K562 (cell line): ENCODE measurements at regions not wholly inside any gene's neighbourhood (a gene's known extent, or its start where the extent isn't known, plus 50 kb on each side); places are given as distances from the start of the nearest gene placed in this dataset.

Experiments
- BACH1 ChIP-seq: fragments of 200-800 bp; sonication (Bioruptor generic); IDR thresholded peaks from 2 replicates; pipeline ENCODE4 v1.6.1; 2016; ENCODE audit warnings: missing genetic modification characterization, missing compliant biosample characterization
- BCOR ChIP-seq: fragments of 450-650 bp; IDR thresholded peaks from 2 replicates; pipeline ENCODE4 v1.6.1; 2016
- DDX20 ChIP-seq: fragments of 450-650 bp; IDR thresholded peaks from 2 replicates; pipeline ENCODE4 v1.6.1; 2016; ENCODE audit warnings: missing genetic modification characterization, low read depth, mild to moderate bottlenecking, missing compliant biosample characterization, moderate library complexity
- DPF2 ChIP-seq: fragments of 450-650 bp; IDR thresholded peaks from 2 replicates; pipeline ENCODE4 v1.6.1; 2016
- ELF4 ChIP-seq: fragments of 450-650 bp; formaldehyde crosslinking; IDR thresholded peaks from 2 replicates; pipeline ENCODE4 v1.4.0; 2022; ENCODE audit warnings: missing genetic modification characterization
- GATAD2B ChIP-seq: fragments of 450-650 bp; IDR thresholded peaks from 2 replicates; pipeline ENCODE4 v1.6.1; 2017; ENCODE audit warnings: mild to moderate bottlenecking, borderline replicate concordance
- HDAC8 ChIP-seq: fragments of 450-650 bp; IDR thresholded peaks from 2 replicates; pipeline ENCODE4 v1.6.1; 2016; ENCODE audit warnings: mild to moderate bottlenecking, missing genetic modification characterization, moderate library complexity, missing compliant biosample characterization
- HEY1 ChIP-seq: fragments of 250-450 bp; sonication (Bioruptor Pico); IDR thresholded peaks from 2 replicates; pipeline ENCODE4 v1.5.0; 2020; ENCODE audit warnings: mild to moderate bottlenecking, moderate library complexity, borderline replicate concordance
- JUND ChIP-seq, 2 experiments: IDR thresholded peaks; 2 replicates in 1 of 2; 3 replicates in 1 of 2; pipeline ENCODE4 v1.6.1; 2011; ENCODE audit warnings: borderline replicate concordance in 2 of 2, low read depth in 2 of 2, low read length in 2 of 2, improper control_type of control experiment in 1 of 2, missing biosample characterization in 1 of 2, missing genetic modification characterization in 1 of 2, missing genetic modification reagents in 1 of 2
- KDM1A ChIP-seq, 2 experiments: fragments of 450-650 bp; IDR thresholded peaks; 2 replicates each; pipeline ENCODE4 v1.6.1; 2016; ENCODE audit warnings: mild to moderate bottlenecking in 2 of 2
- KHSRP ChIP-seq: fragments of 450-650 bp; IDR thresholded peaks from 2 replicates; pipeline ENCODE4 v1.6.1; 2017
- KLF16 ChIP-seq: IDR thresholded peaks from 2 replicates; pipeline ENCODE4 v1.6.1; 2016; ENCODE audit warnings: antibody characterized with exemption
- MIER1 ChIP-seq: fragments of 450-650 bp; IDR thresholded peaks from 2 replicates; pipeline ENCODE4 v1.6.1; 2016; ENCODE audit warnings: antibody characterized with exemption, mild to moderate bottlenecking, low read depth
- MXI1 ChIP-seq: IDR thresholded peaks from 2 replicates; pipeline ENCODE4 v1.6.1; 2011; ENCODE audit warnings: low read depth, mild to moderate bottlenecking, improper control_type of control experiment, low read length
- MYBL2 ChIP-seq, 2 experiments: fragments of 450-650 bp in 1 of 2; sonication (generic) in 1 of 2; formaldehyde crosslinking in 1 of 2; IDR thresholded peaks; 2 replicates each; pipeline versions ENCODE4 v1.6.1 to v1.8.1; 2017 to 2022; ENCODE audit warnings: borderline replicate concordance in 1 of 2, inconsistent platforms in 1 of 2, low read depth in 1 of 2, mild to moderate bottlenecking in 1 of 2, missing genetic modification reagents in 1 of 2, moderate library complexity in 1 of 2
- MYNN ChIP-seq, 2 experiments: sonication (generic); formaldehyde crosslinking in 1 of 2; IDR thresholded peaks; 2 replicates each; pipeline versions ENCODE4 v1.5.0 to v1.6.1; 2016 to 2020; ENCODE audit warnings: antibody characterized with exemption in 1 of 2, missing genetic modification reagents in 1 of 2
- NBN ChIP-seq: fragments of 450-650 bp; IDR thresholded peaks from 2 replicates; pipeline ENCODE4 v1.6.1; 2016; ENCODE audit warnings: low read depth, mild to moderate bottlenecking
- NEUROD1 ChIP-seq: fragments of 150-350 bp; IDR thresholded peaks from 2 replicates; pipeline ENCODE4 v1.6.1; 2014; ENCODE audit warnings: borderline replicate concordance, low read length, low read depth; ENCODE audit not compliant: partially characterized antibody
- NFIC ChIP-seq: fragments of 450-650 bp; IDR thresholded peaks from 2 replicates; pipeline ENCODE4 v1.6.1; 2017; ENCODE audit warnings: mild to moderate bottlenecking, inconsistent platforms
- NFYB ChIP-seq: IDR thresholded peaks from 2 replicates; pipeline ENCODE4 v1.6.1; 2011; ENCODE audit warnings: mild to moderate bottlenecking, moderate library complexity; ENCODE audit not compliant: insufficient read length; ENCODE audit errors: extremely low read depth
- NONO ChIP-seq, 2 experiments: fragments of 200-400 bp in 1 of 2; fragments of 450-650 bp in 1 of 2; formaldehyde crosslinking in 1 of 2; IDR thresholded peaks; 2 replicates each; pipeline ENCODE4 v1.6.1; 2017; ENCODE audit warnings: low read depth in 2 of 2, mild to moderate bottlenecking in 2 of 2, moderate library complexity in 2 of 2, low read length in 1 of 2
- PHB2 ChIP-seq: fragments of 450-650 bp; IDR thresholded peaks from 2 replicates; pipeline ENCODE4 v1.6.1; 2017; ENCODE audit warnings: low read depth
- PML ChIP-seq: IDR thresholded peaks from 2 replicates; pipeline ENCODE4 v1.6.1; 2012; ENCODE audit warnings: low read length, inconsistent platforms
- POLR2AphosphoS2 ChIP-seq: IDR thresholded peaks from 2 replicates; pipeline ENCODE4 v1.6.1; 2012; ENCODE audit warnings: low read length, improper control_type of control experiment
- PYGO2 ChIP-seq: fragments of 450-650 bp; IDR thresholded peaks from 2 replicates; pipeline ENCODE4 v1.6.1; 2016; ENCODE audit warnings: mild to moderate bottlenecking, missing genetic modification characterization, moderate library complexity, missing compliant biosample characterization
- SOX6 ChIP-seq: fragments of 450-650 bp; IDR thresholded peaks from 2 replicates; pipeline ENCODE4 v1.6.1; 2014; ENCODE audit warnings: mild to moderate bottlenecking
- STAG1 ChIP-seq: sonication (generic); formaldehyde crosslinking; IDR thresholded peaks from 2 replicates; pipeline ENCODE4 v1.5.0; 2020; ENCODE audit warnings: missing genetic modification reagents, borderline replicate concordance
- STAT5A ChIP-seq: IDR thresholded peaks from 2 replicates; pipeline ENCODE4 v1.6.1; 2012; ENCODE audit warnings: low read length, inconsistent platforms, borderline replicate concordance
- TAF9B ChIP-seq: fragments of 450-650 bp; IDR thresholded peaks from 2 replicates; pipeline ENCODE4 v1.6.1; 2018; ENCODE audit warnings: mild to moderate bottlenecking; ENCODE audit not compliant: partially characterized antibody
- TCF7L2 ChIP-seq: fragments of 150-350 bp; IDR thresholded peaks from 2 replicates; pipeline ENCODE4 v1.6.1; 2016; ENCODE audit warnings: low read depth, mild to moderate bottlenecking, low read length, moderate library complexity
- ZBTB17 ChIP-seq: fragments of 450-650 bp; formaldehyde crosslinking; IDR thresholded peaks from 2 replicates; pipeline ENCODE4 v1.4.0; 2020; ENCODE audit warnings: mild to moderate bottlenecking
- ZNF24 ChIP-seq: fragments of 450-650 bp; IDR thresholded peaks from 2 replicates; pipeline ENCODE4 v1.6.1; 2016
- ZNF57 ChIP-seq: fragments of 450-650 bp; formaldehyde crosslinking; IDR thresholded peaks from 2 replicates; pipeline ENCODE4 v1.4.0; 2020; ENCODE audit warnings: mild to moderate bottlenecking, moderate library complexity
- ZNF77 ChIP-seq: fragments of 250-450 bp; sonication (Bioruptor Pico); IDR thresholded peaks from 2 replicates; pipeline ENCODE4 v1.5.0; 2020

- TF ChIP-seq NFYB (no peak), HEY1 (CRISPR knock-in tag) (peak; percentile 78; the same call in 1 of the 2 replicates), NONO (IDR thresholded peaks at IDR 0.05; ENCODE audit: low read depth in 2 of 2, low read length in 1 of 2) (no peak), KDM1A (IDR thresholded peaks at IDR 0.05) (peak; percentile 63 to 71), ZNF77 (CRISPR knock-in tag) (no peak), NFIC (peak; percentile 89), PML (peak; percentile 98), PHB2 (peak; percentile 79), NEUROD1 (peak; percentile 57), BCOR (0 out of 2 replicates have a peak, but pooled peaks have one; percentile 16), STAG1 (CRISPR knock-in tag) (no peak), ZNF57 (CRISPR knock-in tag) (no peak), ZNF24 (no peak), MYBL2 (IDR thresholded peaks at IDR 0.05; ENCODE audit: low read depth) (no peak; the same call in 1 of the 2 replicates), MYBL2 (CRISPR knock-in tag; IDR thresholded peaks at IDR 0.05; ENCODE audit: borderline replicate concordance) (no peak), TAF9B (peak; percentile 44), ZBTB17 (no peak), ELF4 (CRISPR knock-in tag) (0 out of 2 replicates have a peak, but pooled peaks have one; percentile 37), BACH1 (tag) (peak; percentile 71), DPF2 (peak; percentile 99), PYGO2 (tag) (peak; percentile 75), NBN (peak; percentile 53; the same call in 1 of the 2 replicates), MXI1 (no peak), HDAC8 (no peak), KLF16 (peak; percentile 96), TCF7L2 (peak; percentile 84), STAT5A (peak; percentile 94), KHSRP (peak; percentile 60; the same call in 1 of the 2 replicates), GATAD2B (peak; percentile 87), JUND (IDR thresholded peaks at IDR 0.05; ENCODE audit: borderline replicate concordance, low read depth, low read length) (peak; percentile 50; the same call in 1 of the 2 replicates), JUND (tag; IDR thresholded peaks at IDR 0.05; ENCODE audit: borderline replicate concordance, low read depth, low read length) (peak; percentile 37; the same call in 1 of the 3 replicates), MIER1 (no peak), DDX20 (peak; percentile 63; the same call in 1 of the 2 replicates), MYNN (IDR thresholded peaks at IDR 0.05) (peak; percentile 63; the same call in 1 of the 2 replicates), MYNN (CRISPR knock-in tag; IDR thresholded peaks at IDR 0.05) (no peak), SOX6 (peak; percentile 92), POLR2AphosphoS2 (no peak)
These were observed 1941.0 kb upstream of the RAG2 start (continued) for GRCh38 chr11:38538866-38539680.
